Activated CD4-positive, alpha-beta T cell treated with anti-CD3 and anti-CD28 coated beads, Interleukin-2, amount 50 U/mL, for 24 hours (primary cell): ENCODE measurements at regions not wholly inside any gene's neighbourhood (a gene's known extent, or its start where the extent isn't known, plus 50 kb on each side); places are given as distances from the start of the nearest gene placed in this dataset.

ENCODE experiments used
- DNase-seq, 2 donors: peaks; one replicate each; pipeline ENCODE4 v3.0.0-alpha.2; 2020; ENCODE audit warnings: low read depth in 1 of 2, low spot score in 1 of 2

GRCh38 chr21:24045775-24046215, 1561.5 kb downstream of the MRPL39 start:
- DNase-seq = no peak

GRCh38 chr21:24045373-24045772, 1561.9 kb downstream of the MRPL39 start:
- no peak for DNase-seq

- no peak for DNase-seq
Observed at GRCh38 chr21:24042687-24043086, 1564.6 kb downstream of the MRPL39 start.

GRCh38 chr21:24032709-24033232, 1574.5 kb downstream of the MRPL39 start:
- no peak for DNase-seq

- DNase-seq = no peak
Observed at GRCh38 chr21:24027396-24027795, 1579.9 kb downstream of the MRPL39 start.

- no peak for DNase-seq
Observed at GRCh38 chr21:24025101-24025500, 1582.2 kb downstream of the MRPL39 start.

GRCh38 chr21:24023936-24024335, 1583.3 kb downstream of the MRPL39 start:
- no peak for DNase-seq

- no peak for DNase-seq
Observed at GRCh38 chr21:24023402-24023801, 1583.9 kb downstream of the MRPL39 start.

- DNase-seq = no peak
Observed at GRCh38 chr21:24014381-24014780, 1592.9 kb downstream of the MRPL39 start.

GRCh38 chr21:24011087-24011486, 1596.2 kb downstream of the MRPL39 start:
- no peak for DNase-seq

- no peak for DNase-seq
Observed at GRCh38 chr21:24007592-24007991, 1599.7 kb downstream of the MRPL39 start.

GRCh38 chr21:23986987-23987386, 1620.3 kb downstream of the MRPL39 start:
- no peak for DNase-seq

GRCh38 chr21:23986214-23986613, 1621.1 kb downstream of the MRPL39 start:
- DNase-seq = no peak

- DNase-seq = no peak
Observed at GRCh38 chr21:23982546-23982945, 1624.7 kb downstream of the MRPL39 start.

- no peak for DNase-seq
Observed at GRCh38 chr21:23977971-23978370, 1629.3 kb downstream of the MRPL39 start.

- peak; percentile 28 to 74 for DNase-seq
Observed at GRCh38 chr21:23968722-23969647, 1638.3 kb downstream of the MRPL39 start.

GRCh38 chr21:23968008-23968407, 1639.3 kb downstream of the MRPL39 start:
- no peak for DNase-seq

GRCh38 chr21:23963454-23963853, 1643.8 kb downstream of the MRPL39 start:
- DNase-seq = no peak

- DNase-seq = no peak
Observed at GRCh38 chr21:23960769-23961168, 1646.5 kb downstream of the MRPL39 start.

GRCh38 chr21:23955135-23955843, 1652.0 kb downstream of the MRPL39 start:
- DNase-seq = no peak

GRCh38 chr21:23952269-23952668, 1655.0 kb downstream of the MRPL39 start:
- DNase-seq = no peak

GRCh38 chr21:23951251-23951650, 1656.0 kb downstream of the MRPL39 start:
- no peak for DNase-seq
